GM12878 (cell line): ENCODE measurements at regions not wholly inside any gene's neighbourhood (a gene's known extent, or its start where the extent isn't known, plus 50 kb on each side); places are given as distances from the start of the nearest gene placed in this dataset.

Source experiments
- BHLHE40 ChIP-seq, 2 experiments: fragments of 450-650 bp in 1 of 2; IDR thresholded peaks; 2 replicates each; pipeline ENCODE4 v1.6.1; 2011 to 2017; ENCODE audit warnings: low read depth in 2 of 2, borderline replicate concordance in 1 of 2, improper control_type of control experiment in 1 of 2, low read length in 1 of 2, mild to moderate bottlenecking in 1 of 2
- CTCF ChIP-seq, 3 experiments: IDR thresholded peaks in 2 of 3; conservative IDR thresholded peaks in 1 of 3; 2 replicates each; pipeline ENCODE4 v1.5.1; 2011; ENCODE audit warnings: low read depth in 3 of 3, low read length in 3 of 3, mild to moderate bottlenecking in 3 of 3, control low read depth in 2 of 3, moderate library complexity in 2 of 3, inconsistent platforms in 1 of 3, mixed read lengths in 1 of 3; ENCODE audit not compliant: control insufficient read depth in 2 of 3, insufficient read depth in 1 of 3; ENCODE audit errors: extremely low read depth in 1 of 3
- POLR2A ChIP-seq: IDR thresholded peaks from 2 replicates; pipeline ENCODE4 v1.6.1; 2011; ENCODE audit warnings: low read depth, mild to moderate bottlenecking, low read length
- POLR2AphosphoS5 ChIP-seq: IDR thresholded peaks from 2 replicates; pipeline ENCODE4 v1.6.1; 2011; ENCODE audit warnings: mild to moderate bottlenecking, low read length, inconsistent platforms
- REST ChIP-seq: IDR thresholded peaks from 2 replicates; pipeline ENCODE4 v1.6.1; 2012; ENCODE audit warnings: mild to moderate bottlenecking, low read depth, low read length

DNA sequence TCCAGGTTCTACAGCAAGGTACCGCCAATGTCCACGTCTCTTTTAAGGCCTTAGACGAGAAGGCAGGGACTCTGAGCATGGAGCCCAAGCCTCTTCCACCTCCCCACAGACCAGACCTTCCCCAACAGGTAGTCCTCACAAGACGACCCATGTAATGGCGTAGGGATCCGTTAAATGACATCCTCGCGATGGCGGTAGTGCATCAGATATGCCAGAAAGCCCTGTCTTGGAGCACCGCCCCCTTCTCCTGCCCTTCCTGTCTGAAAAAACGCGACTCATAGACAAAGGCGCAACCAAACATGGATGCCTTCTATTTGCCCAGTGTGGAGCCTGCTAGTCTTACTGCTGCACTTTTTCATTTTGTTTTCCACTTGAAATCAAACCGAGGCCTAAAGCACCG, 185.4 kb downstream of the OR13H1 start:
- TF ChIP-seq CTCF (IDR thresholded peaks at IDR 0.05 in 2 of 3, conservative IDR thresholded peaks at IDR 0.05 in 1 of 3; ENCODE audit: control insufficient read depth in 2 of 3, extremely low read depth in 1 of 3, insufficient read depth in 1 of 3, low read depth in 3 of 3, low read length in 3 of 3), result peak; percentile 22 to 73 (median 50); a peak in 5 of 6 replicates
- TF ChIP-seq POLR2AphosphoS5, result no peak
- no peak for TF ChIP-seq REST
- no peak for TF ChIP-seq BHLHE40 (IDR thresholded peaks at IDR 0.05; ENCODE audit: borderline replicate concordance in 1 of 2, low read depth in 2 of 2, low read length in 1 of 2)
- 0 out of 2 replicates have a peak, but pooled peaks have one; percentile 36 for TF ChIP-seq POLR2A
